HEK293T (cell line): ENCODE measurements at regions not wholly inside any gene's neighbourhood (a gene's known extent, or its start where the extent isn't known, plus 50 kb on each side); places are given as distances from the start of the nearest gene placed in this dataset.

ENCODE experiments used
- BHLHE40 ChIP-seq: fragments of 450-650 bp; IDR thresholded peaks from 2 replicates; pipeline ENCODE4 v1.6.1; 2016; ENCODE audit warnings: mild to moderate bottlenecking, moderate library complexity, borderline replicate concordance
- HDGF ChIP-seq: fragments of 450-650 bp; IDR thresholded peaks from 2 replicates; pipeline ENCODE4 v1.6.1; 2017; ENCODE audit warnings: antibody characterized with exemption, borderline replicate concordance
- SP1 ChIP-seq: fragments of 450-650 bp; IDR thresholded peaks from 2 replicates; pipeline ENCODE4 v1.6.1; 2017
- SUZ12 ChIP-seq: fragments of 450-650 bp; IDR thresholded peaks from 2 replicates; pipeline ENCODE4 v1.6.1; 2016; ENCODE audit warnings: mild to moderate bottlenecking
- TARDBP ChIP-seq: fragments of 450-650 bp; IDR thresholded peaks from 2 replicates; pipeline ENCODE4 v1.6.1; 2016
- ZNF384 ChIP-seq: fragments of 450-650 bp; IDR thresholded peaks from 2 replicates; pipeline ENCODE4 v1.6.1; 2016

DNA sequence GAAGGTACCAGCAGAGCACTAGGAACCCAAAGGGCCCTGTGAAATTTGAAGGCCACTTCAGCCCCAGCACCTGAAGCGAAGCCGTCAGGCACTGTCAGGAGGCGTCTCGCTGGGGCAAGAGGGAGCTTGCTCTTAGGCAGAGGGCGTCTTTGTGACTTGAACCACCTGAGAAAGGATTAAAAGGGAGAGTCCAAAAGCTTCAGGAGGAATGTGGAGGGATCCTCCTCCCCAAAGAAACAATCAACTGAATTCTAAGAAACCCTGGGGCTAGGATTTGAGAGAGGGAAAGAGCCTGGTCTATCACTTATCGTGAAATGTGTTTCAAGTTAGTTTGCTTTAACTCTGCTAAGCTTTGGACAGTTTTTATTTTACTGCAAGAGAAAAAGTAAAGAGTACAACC lies 324.9 kb upstream of the SOX11 start:
- no peak for TF ChIP-seq SP1
- TF ChIP-seq ZNF384: no peak
- TF ChIP-seq SUZ12: no peak
- TF ChIP-seq BHLHE40: no peak
- TF ChIP-seq HDGF: no peak
- TF ChIP-seq TARDBP: no peak
